Right atrium auricular region (tissue), 2 donors: ENCODE measurements at regions not wholly inside any gene's neighbourhood (a gene's known extent, or its start where the extent isn't known, plus 50 kb on each side); places are given as distances from the start of the nearest gene placed in this dataset.

Source experiments
- DNase-seq: peaks from one replicate; pipeline ENCODE4 v3.0.0-alpha.2; 2019; ENCODE audit warnings: low spot score
- H3K27ac ChIP-seq, 2 donors: fragments of 200-600 bp; sonication (generic); 1 replicate in 1 of 2; 2 replicates in 1 of 2; pipeline ENCODE4 v1.5.1; 2016 to 2019
- H3K27me3 ChIP-seq, 2 donors: fragments of 200-600 bp; sonication (generic); one replicate each; pipeline versions ENCODE4 v1.5.1 to v1.6.0; 2017 to 2019
- H3K36me3 ChIP-seq: fragments of 200-600 bp; sonication (generic); one replicate; pipeline ENCODE4 v1.5.1; 2016
- H3K4me1 ChIP-seq, 2 donors: fragments of 200-600 bp; sonication (generic); one replicate each; pipeline versions ENCODE4 v1.5.1 to v1.6.0; 2017 to 2019
- H3K4me3 ChIP-seq, 2 donors: fragments of 200-600 bp; sonication (generic); 1 replicate in 1 of 2; 2 replicates in 1 of 2; pipeline ENCODE4 v1.5.1; 2017 to 2019; ENCODE audit warnings: mild to moderate bottlenecking in 1 of 2, moderate library complexity in 1 of 2
- H3K9me3 ChIP-seq, 2 donors: fragments of 200-600 bp; sonication (generic); one replicate each; pipeline ENCODE4 v1.5.1; 2019
- TF ChIP-seq, protein P1 (sequence below), 2 donors: fragments of 200-600 bp; sonication (generic); IDR thresholded peaks; one replicate each; pipeline ENCODE4 v1.5.1; 2019; ENCODE audit warnings: antibody characterized with exemption in 2 of 2

- no peak overlapping the region for H3K27ac ChIP-seq
- DNase-seq, result no peak
- H3K27me3 ChIP-seq, result no peaks in the 10 kb centered on the region
- TF ChIP-seq, protein P1, sequence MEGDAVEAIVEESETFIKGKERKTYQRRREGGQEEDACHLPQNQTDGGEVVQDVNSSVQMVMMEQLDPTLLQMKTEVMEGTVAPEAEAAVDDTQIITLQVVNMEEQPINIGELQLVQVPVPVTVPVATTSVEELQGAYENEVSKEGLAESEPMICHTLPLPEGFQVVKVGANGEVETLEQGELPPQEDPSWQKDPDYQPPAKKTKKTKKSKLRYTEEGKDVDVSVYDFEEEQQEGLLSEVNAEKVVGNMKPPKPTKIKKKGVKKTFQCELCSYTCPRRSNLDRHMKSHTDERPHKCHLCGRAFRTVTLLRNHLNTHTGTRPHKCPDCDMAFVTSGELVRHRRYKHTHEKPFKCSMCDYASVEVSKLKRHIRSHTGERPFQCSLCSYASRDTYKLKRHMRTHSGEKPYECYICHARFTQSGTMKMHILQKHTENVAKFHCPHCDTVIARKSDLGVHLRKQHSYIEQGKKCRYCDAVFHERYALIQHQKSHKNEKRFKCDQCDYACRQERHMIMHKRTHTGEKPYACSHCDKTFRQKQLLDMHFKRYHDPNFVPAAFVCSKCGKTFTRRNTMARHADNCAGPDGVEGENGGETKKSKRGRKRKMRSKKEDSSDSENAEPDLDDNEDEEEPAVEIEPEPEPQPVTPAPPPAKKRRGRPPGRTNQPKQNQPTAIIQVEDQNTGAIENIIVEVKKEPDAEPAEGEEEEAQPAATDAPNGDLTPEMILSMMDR (IDR thresholded peaks at IDR 0.05), result no peak
- no peak overlapping the region for H3K4me3 ChIP-seq
- no peaks in the 10 kb centered on the region for H3K36me3 ChIP-seq
- no peaks in the 10 kb centered on the region for H3K9me3 ChIP-seq
- H3K4me1 ChIP-seq, result no peaks in the 10 kb centered on the region
Observed at GRCh38 chr6:138640028-138640427, 133.5 kb upstream of the CCDC28A start.

DNA sequence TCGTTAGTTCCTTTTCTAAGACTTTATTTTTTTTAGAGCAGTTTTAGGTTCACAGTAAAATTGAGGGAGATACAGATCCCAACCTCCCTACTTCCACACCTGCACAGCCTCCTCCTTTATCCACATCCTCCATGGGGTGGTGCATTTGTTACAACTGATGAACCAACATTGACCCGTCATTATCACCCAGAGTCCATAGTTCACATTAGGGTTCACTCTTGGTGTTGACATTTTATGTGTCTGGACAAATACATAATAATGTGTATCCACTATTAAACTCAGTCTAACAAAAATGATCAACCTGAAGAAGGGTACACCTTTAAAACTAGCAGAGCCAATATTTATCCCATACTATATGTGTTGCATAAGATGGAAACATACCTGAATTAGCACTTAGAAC, 130.4 kb upstream of the CCDC28A start:
- Histone ChIP-seq H3K9me3 (no peaks in the 10 kb centered on the region), H3K27me3 (no peaks in the 10 kb centered on the region)

DNA sequence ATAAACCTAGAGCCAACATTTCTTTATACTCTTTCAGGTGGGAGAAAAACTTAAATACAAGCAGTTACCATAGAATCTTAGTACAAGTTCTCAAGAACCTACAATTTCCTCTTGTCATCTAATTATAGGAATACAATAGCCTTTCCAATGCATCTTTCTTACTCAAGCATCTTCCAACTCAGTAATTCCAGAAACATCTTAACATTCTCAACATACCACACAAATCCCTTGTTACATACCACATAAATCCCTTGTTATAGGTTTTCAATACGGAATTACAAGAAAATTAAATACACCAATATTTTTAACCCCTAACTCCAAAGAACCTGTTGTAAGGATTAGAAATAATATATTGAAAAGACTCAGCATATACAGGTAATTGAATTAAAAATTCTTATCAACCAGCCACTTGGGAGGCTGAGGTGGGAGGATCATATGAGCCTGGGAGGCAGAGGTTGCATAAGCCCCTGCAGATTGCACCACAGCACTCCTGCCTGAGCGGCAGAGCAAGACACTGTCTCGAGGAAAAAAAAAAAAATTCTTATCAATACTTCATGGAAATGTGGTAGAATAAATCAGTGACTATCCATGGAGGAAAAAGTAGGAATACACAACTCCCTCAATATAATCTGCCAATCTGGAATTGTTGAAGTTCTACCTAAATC, 127.5 kb upstream of the CCDC28A start:
- H3K27me3 ChIP-seq, result no peaks in the 10 kb centered on the region
- no peaks in the 10 kb centered on the region for H3K9me3 ChIP-seq
- no peaks in the 10 kb centered on the region for H3K36me3 ChIP-seq
- no peak for DNase-seq
- TF ChIP-seq, protein P1 (IDR thresholded peaks at IDR 0.05), result no peak
- no peak overlapping the region for H3K4me3 ChIP-seq
- H3K27ac ChIP-seq, result no peak overlapping the region
- no peaks in the 10 kb centered on the region for H3K4me1 ChIP-seq

More for the DNA sequence above, 130.4 kb upstream of the CCDC28A start:
- TF ChIP-seq, protein P1 (IDR thresholded peaks at IDR 0.05), result no peak
- no peak for DNase-seq
- Histone ChIP-seq H3K27ac (no peak overlapping the region), H3K4me1 (no peaks in the 10 kb centered on the region), H3K36me3 (no peaks in the 10 kb centered on the region), H3K4me3 (no peak overlapping the region)

GRCh38 chr6:138647006-138647405, 126.6 kb upstream of the CCDC28A start:
- H3K4me3 ChIP-seq, result no peak overlapping the region
- no peaks in the 10 kb centered on the region for H3K9me3 ChIP-seq
- DNase-seq, result no peak
- H3K36me3 ChIP-seq, result no peaks in the 10 kb centered on the region
- TF ChIP-seq, protein P1 (IDR thresholded peaks at IDR 0.05), result no peak
- no peaks in the 10 kb centered on the region for H3K27me3 ChIP-seq
- no peak overlapping the region for H3K27ac ChIP-seq
- no peaks in the 10 kb centered on the region for H3K4me1 ChIP-seq

GRCh38 chr6:138648127-138648526, 125.4 kb upstream of the CCDC28A start:
- Histone ChIP-seq H3K36me3 (no peaks in the 10 kb centered on the region), H3K4me3 (no peak overlapping the region), H3K27ac (no peak overlapping the region), H3K27me3 (no peaks in the 10 kb centered on the region), H3K9me3 (no peaks in the 10 kb centered on the region), H3K4me1 (no peaks in the 10 kb centered on the region)
- no peak for DNase-seq
- TF ChIP-seq, protein P1 (IDR thresholded peaks at IDR 0.05), result no peak

DNA sequence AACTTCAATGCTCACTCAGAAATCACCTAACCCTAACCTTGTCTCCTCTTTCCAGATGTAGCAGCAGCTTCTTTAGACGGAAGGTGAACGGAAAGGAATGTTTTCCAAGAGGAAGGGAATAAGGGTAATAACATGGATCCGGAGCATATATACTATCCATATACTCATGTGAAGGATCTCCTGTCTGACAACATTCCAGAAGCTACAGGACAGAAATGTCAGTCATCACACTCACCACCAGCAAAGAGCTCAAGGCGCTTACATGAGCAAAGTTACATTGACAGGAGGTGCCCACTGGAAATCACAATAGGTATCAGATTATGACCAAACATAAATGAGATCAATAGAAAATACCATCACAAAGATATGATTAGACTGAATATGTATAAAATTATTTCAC, 122.1 kb upstream of the CCDC28A start:
- Histone ChIP-seq H3K36me3 (no peaks in the 10 kb centered on the region), H3K4me1 (peaks cover 0 to 5% of the 10 kb centered on the region in 2 donors), H3K27ac (no peak overlapping the region), H3K9me3 (no peaks in the 10 kb centered on the region), H3K4me3 (no peak overlapping the region), H3K27me3 (no peaks in the 10 kb centered on the region)
- TF ChIP-seq, protein P1 (IDR thresholded peaks at IDR 0.05), result no peak
- DNase-seq, result no peak
